ENCODE measurements at regions not wholly inside any gene's neighbourhood (a gene's known extent, or its start where the extent isn't known, plus 50 kb on each side); places are given as distances from the start of the nearest gene placed in this dataset.

DNA sequence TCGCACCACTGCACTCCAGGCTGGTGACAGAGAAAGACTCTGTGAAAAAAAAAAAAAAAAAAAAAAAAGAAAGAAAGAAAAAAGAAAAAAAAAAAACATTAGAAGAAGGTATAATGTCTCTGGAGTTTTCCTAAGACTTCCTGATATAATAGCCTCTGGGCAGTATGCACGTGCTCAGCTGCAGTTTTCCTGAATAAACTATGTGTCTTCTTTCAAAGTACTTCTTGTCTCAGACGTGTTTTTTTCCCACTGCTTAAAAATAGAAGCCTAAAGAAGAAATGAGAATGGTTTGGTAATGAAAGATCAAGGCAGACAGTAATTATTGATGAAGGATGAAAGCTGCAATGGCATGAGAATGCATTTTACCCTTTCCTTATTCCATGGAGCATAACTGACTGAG, 148.1 kb upstream of the TRPC7 start:
- DNase-seq (no peak), ATAC-seq (ENCODE audit: low read depth) (no peak)
- in situ Hi-C loops (cut with MboI; ENCODE audit: low sequenced_read_pairs) = no loop called here
- no peaks in the 10 kb centered on the region for H3K36me3 ChIP-seq (ENCODE audit: control insufficient read depth, insufficient read depth, low read length)
- H3K9me1 ChIP-seq (ENCODE audit: insufficient read depth, low read length) = no peaks in the 10 kb centered on the region
- H2BK5ac ChIP-seq (ENCODE audit: low read depth, low read length, poor library complexity, severe bottlenecking) = no peak overlapping the region
- no peak overlapping the region for H4K8ac ChIP-seq (ENCODE audit: low read depth in 2 of 2, low read length in 2 of 2)
- no peak overlapping the region for H3K27ac ChIP-seq (ENCODE audit: insufficient read depth, low read length)
- no peak overlapping the region for H3K4ac ChIP-seq (ENCODE audit: low read depth, low read length)
- H3K18ac ChIP-seq (ENCODE audit: low read depth, low read length) = no peak overlapping the region
- no peak overlapping the region for H3K23ac ChIP-seq (ENCODE audit: low read depth, low read length)
- H4K5ac ChIP-seq (ENCODE audit: low read depth, low read length) = no peak overlapping the region
- no peaks in the 10 kb centered on the region for H4K20me1 ChIP-seq (ENCODE audit: insufficient read depth, low read length)
- no CpG with 5 or more reads among the region's 3 CpGs for WGBS, 2 experiments (ENCODE audit: extremely low coverage in 2 of 2, insufficient read length in 1 of 2)
- no peak overlapping the region for H2AFZ ChIP-seq (replicated peaks; ENCODE audit: low read length, poor library complexity)
- H3K27me3 ChIP-seq (ENCODE audit: control insufficient read depth, insufficient read depth, low read length) = no peaks in the 10 kb centered on the region
- no peak overlapping the region for H3K9ac ChIP-seq (ENCODE audit: low read depth, low read length)
- ChIA-PET CTCF (no interaction called here), POLR2A (ENCODE audit: unreplicated experiment) (no interaction called here)
- H3K79me1 ChIP-seq (ENCODE audit: low read depth in 1 of 2, low read length in 2 of 2) = no peaks in the 10 kb centered on the region
- no peak overlapping the region for H3K4me2 ChIP-seq (ENCODE audit: low read depth, low read length)
- H4K91ac ChIP-seq (ENCODE audit: insufficient read depth, low read depth, low read length) = no peak overlapping the region
- intact Hi-C loops (cut with micrococcal nuclease) = no loop called here
- no peak overlapping the region for H3K14ac ChIP-seq (replicated peaks; ENCODE audit: low read depth, low read length)
- H3K9me3 ChIP-seq (ENCODE audit: control insufficient read depth, insufficient read depth, low read length) = 0 out of 2 replicates have a peak, but pooled peaks cover 2% of the 10 kb centered on the region
- H3K4me3 ChIP-seq (ENCODE audit: insufficient read depth, low read depth, low read length) = no peak overlapping the region
- H2BK15ac ChIP-seq (ENCODE audit: low read depth, low read length) = no peak overlapping the region
- no peaks in the 10 kb centered on the region for H3K4me1 ChIP-seq (ENCODE audit: control insufficient read depth, insufficient read depth, low read length)
- H2AK5ac ChIP-seq (ENCODE audit: low read depth, low read length) = no peak overlapping the region
- dilution Hi-C loops (cut with HindIII; ENCODE audit: low sequenced_read_pairs, unreplicated experiment) = no loop called here
- no peak overlapping the region for H2BK20ac ChIP-seq (ENCODE audit: low read depth, low read length)
- TF ChIP-seq, protein P1, sequence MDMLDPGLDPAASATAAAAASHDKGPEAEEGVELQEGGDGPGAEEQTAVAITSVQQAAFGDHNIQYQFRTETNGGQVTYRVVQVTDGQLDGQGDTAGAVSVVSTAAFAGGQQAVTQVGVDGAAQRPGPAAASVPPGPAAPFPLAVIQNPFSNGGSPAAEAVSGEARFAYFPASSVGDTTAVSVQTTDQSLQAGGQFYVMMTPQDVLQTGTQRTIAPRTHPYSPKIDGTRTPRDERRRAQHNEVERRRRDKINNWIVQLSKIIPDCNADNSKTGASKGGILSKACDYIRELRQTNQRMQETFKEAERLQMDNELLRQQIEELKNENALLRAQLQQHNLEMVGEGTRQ (IDR thresholded peaks at IDR 0.05; ENCODE audit: low read depth, low read length) = no peak
- no peak for TF ChIP-seq CHD1 (IDR thresholded peaks at IDR 0.05; ENCODE audit: low read depth, low read length)
- no peak for TF ChIP-seq RAD21 (IDR thresholded peaks at IDR 0.05; ENCODE audit: low read length)
- BruUV-seq (replicated peaks) = no TSS peak
- H2AK9ac ChIP-seq (replicated peaks; ENCODE audit: low read depth, low read length, poor library complexity) = no peak overlapping the region
- H2BK120ac ChIP-seq (ENCODE audit: low read depth, low read length) = no peak overlapping the region
- H3K56ac ChIP-seq (ENCODE audit: extremely low read depth, insufficient read depth, low read length) = no peak overlapping the region

All from IMR-90 (cell line).